ENCODE measurements at regions not wholly inside any gene's neighbourhood (a gene's known extent, or its start where the extent isn't known, plus 50 kb on each side); places are given as distances from the start of the nearest gene placed in this dataset.

DNA sequence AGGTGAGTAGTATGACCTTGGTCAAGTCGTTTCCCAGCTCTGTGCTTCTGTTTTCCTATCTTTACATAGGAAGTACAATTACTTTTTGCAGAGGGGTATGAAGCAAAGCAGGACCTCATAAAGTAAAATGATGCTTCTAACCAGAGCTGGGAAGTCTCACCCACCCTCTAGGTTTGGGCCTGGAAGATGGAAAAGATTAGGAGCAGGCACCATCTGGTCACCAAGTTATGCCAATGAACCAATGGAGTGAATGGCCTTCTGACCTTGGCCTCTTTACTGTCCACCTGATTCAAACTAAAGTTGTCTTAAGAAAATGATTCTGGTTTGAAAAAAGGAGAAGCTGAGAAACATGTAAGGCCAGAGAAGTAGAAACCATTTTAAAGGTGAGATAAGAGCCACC is 68.9 kb upstream of the CTNNBL1 start:
- Histone ChIP-seq H3K27me3 (ENCODE audit: insufficient read depth, low read depth, severe bottlenecking) (no peaks in the 10 kb centered on the region), H3K4me3 (ENCODE audit: low read depth, low read length) (no peak overlapping the region), H3K9me3 (ENCODE audit: severe bottlenecking) (no peaks in the 10 kb centered on the region), H3K36me3 (no peaks in the 10 kb centered on the region), H3K27ac (peak overlapping the region; percentile 62)
- TF ChIP-seq, protein P1, sequence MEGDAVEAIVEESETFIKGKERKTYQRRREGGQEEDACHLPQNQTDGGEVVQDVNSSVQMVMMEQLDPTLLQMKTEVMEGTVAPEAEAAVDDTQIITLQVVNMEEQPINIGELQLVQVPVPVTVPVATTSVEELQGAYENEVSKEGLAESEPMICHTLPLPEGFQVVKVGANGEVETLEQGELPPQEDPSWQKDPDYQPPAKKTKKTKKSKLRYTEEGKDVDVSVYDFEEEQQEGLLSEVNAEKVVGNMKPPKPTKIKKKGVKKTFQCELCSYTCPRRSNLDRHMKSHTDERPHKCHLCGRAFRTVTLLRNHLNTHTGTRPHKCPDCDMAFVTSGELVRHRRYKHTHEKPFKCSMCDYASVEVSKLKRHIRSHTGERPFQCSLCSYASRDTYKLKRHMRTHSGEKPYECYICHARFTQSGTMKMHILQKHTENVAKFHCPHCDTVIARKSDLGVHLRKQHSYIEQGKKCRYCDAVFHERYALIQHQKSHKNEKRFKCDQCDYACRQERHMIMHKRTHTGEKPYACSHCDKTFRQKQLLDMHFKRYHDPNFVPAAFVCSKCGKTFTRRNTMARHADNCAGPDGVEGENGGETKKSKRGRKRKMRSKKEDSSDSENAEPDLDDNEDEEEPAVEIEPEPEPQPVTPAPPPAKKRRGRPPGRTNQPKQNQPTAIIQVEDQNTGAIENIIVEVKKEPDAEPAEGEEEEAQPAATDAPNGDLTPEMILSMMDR (IDR thresholded peaks at IDR 0.05; ENCODE audit: low read depth, low read length), result no peak
- peak; percentile 46 for DNase-seq

DNA sequence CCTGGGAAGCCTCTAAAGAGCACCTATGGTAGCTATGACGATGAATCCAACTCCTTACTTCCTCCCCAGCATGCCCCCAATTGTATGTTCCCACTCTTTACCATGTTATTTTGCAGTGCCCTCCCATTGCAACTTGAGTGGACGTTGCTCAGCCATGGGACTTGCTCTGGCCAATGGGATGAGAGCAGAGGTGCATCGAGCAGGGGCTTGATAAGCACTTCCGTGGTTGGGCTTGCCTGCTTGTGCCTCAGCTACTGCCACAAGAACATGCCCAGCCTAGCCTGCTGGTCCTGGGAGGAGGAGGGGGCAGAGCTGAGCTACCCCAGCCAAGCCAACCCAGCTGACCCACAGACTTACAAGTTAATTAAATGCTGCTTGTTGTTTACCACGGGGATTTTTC is 71.1 kb upstream of the CTNNBL1 start:
- Histone ChIP-seq H3K4me3 (ENCODE audit: low read depth, low read length) (no peak overlapping the region), H3K27me3 (ENCODE audit: insufficient read depth, low read depth, severe bottlenecking) (no peaks in the 10 kb centered on the region)
- DNase-seq, result no peak

DNA sequence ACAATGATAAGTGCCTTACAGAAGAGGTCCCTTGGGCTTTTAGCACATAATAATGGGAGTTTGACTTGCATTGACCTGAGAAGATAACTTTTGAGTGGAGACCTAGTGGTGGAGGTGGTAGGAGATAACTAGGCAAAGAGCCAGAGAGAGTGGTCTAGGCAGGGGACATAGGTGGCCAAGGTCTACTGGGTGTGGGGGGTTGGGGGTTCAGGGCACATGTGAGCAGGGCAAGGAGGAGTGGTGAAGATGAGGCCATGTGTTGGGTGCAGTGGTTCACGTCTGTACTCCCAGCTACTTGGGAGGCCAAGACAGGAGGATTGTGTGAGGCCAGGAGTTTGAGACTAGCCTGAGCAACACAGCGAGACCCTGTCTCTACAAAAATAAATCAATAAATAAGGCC is 74.3 kb upstream of the CTNNBL1 start:
- Histone ChIP-seq H3K27ac (no peak overlapping the region), H3K4me3 (ENCODE audit: low read depth, low read length) (no peak overlapping the region), H3K27me3 (ENCODE audit: insufficient read depth, low read depth, severe bottlenecking) (no peaks in the 10 kb centered on the region), H3K9me3 (ENCODE audit: severe bottlenecking) (peaks cover 7% of the 10 kb centered on the region), H3K36me3 (no peaks in the 10 kb centered on the region)
- no peak for DNase-seq
- TF ChIP-seq, protein P1 (IDR thresholded peaks at IDR 0.05; ENCODE audit: low read depth, low read length), result no peak

More for the DNA sequence above, 71.1 kb upstream of the CTNNBL1 start:
- no peak overlapping the region for H3K27ac ChIP-seq
- TF ChIP-seq, protein P1 (IDR thresholded peaks at IDR 0.05; ENCODE audit: low read depth, low read length), result no peak
- H3K9me3 ChIP-seq (ENCODE audit: severe bottlenecking), result no peaks in the 10 kb centered on the region
- no peaks in the 10 kb centered on the region for H3K36me3 ChIP-seq

DNA sequence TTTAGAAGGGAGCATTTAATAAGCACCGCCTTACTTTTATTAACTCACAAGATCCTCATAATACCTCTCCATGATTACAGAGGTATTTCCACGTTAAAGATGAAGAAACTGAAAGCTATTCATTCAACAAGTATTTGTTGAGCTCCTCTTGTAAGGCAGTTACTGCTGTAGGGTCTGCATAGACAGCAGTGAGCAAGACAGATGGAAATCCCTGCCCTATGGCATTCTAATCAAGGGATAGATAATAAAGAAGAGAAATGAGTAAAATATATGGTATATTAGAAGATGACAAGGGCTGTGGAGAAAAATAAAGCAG is 77.8 kb upstream of the CTNNBL1 start:
- no peak for DNase-seq
- H3K4me3 ChIP-seq (ENCODE audit: low read depth, low read length), result no peak overlapping the region
- H3K36me3 ChIP-seq, result no peaks in the 10 kb centered on the region
- peaks cover 7% of the 10 kb centered on the region for H3K9me3 ChIP-seq (ENCODE audit: severe bottlenecking)
- H3K27ac ChIP-seq, result no peak overlapping the region
- TF ChIP-seq, protein P1 (IDR thresholded peaks at IDR 0.05; ENCODE audit: low read depth, low read length), result no peak
- H3K27me3 ChIP-seq (ENCODE audit: insufficient read depth, low read depth, severe bottlenecking), result no peaks in the 10 kb centered on the region

DNA sequence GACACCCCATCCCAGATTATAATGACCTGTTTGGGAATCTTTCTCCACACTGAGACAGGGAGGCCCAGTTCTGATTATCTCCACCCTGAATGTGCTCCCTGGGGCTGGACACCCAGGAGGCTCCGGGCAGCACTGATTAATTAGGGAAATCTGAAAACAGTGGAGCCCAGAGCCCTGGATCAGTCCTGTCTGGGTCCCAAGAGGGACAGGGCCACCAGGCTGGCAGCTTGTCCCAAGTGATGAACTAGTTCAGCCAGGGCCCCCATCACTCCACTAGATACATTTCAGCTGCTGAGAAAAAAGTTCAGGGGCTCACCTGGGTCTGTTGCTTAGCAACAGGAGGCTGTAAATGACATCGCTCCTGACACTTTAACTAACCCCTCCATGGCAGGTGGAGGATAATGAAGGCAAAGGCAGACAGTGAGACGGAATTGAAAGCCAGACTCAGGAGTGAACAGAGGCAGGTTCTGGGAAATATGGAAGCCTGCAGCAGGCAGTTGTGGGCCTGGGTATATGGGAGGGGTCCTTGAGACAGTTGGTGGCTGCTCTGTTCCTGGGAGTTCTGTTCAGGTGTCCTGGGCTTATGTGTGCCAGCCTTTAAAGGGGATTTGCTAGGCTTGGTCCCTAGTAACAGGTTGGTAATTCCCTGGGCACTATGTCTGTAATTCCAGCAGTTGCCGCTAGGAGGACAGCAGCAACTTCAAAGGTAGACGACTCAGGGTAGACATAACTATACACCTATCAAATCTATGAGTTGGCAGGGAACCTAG is 78.3 kb upstream of the CTNNBL1 start:
- Histone ChIP-seq H3K36me3 (no peaks in the 10 kb centered on the region), H3K27ac (no peak overlapping the region), H3K9me3 (ENCODE audit: severe bottlenecking) (peaks cover 7% of the 10 kb centered on the region), H3K4me3 (ENCODE audit: low read depth, low read length) (no peak overlapping the region), H3K27me3 (ENCODE audit: insufficient read depth, low read depth, severe bottlenecking) (no peaks in the 10 kb centered on the region)
- no peak for DNase-seq
- TF ChIP-seq, protein P1 (IDR thresholded peaks at IDR 0.05; ENCODE audit: low read depth, low read length), result 0 out of 2 replicates have a peak, but pooled peaks have one; percentile 24

DNA sequence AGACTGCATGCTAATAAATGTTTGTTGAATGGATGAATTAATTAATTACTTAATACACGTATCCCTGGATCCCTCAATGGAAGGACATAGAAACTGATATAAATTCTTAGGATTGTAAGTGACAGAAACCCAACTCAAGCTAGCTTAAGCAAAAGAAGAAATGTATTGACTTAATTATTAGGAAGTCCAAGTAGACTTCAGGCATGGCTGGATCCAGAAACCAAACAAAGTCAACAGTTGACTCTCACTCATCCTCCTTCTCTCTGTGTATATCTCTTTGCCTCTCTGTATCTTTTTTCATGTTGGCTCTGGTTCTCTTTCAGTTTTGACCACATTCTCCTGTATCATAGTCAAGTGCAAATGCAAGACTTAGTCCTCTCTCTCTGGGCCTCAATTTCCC is 82.0 kb upstream of the CTNNBL1 start:
- DNase-seq, result no peak
- H3K36me3 ChIP-seq, result no peaks in the 10 kb centered on the region
- TF ChIP-seq, protein P1 (IDR thresholded peaks at IDR 0.05; ENCODE audit: low read depth, low read length), result no peak
- H3K4me3 ChIP-seq (ENCODE audit: low read depth, low read length), result no peak overlapping the region
- H3K9me3 ChIP-seq (ENCODE audit: severe bottlenecking), result peaks cover 7% of the 10 kb centered on the region
- no peak overlapping the region for H3K27ac ChIP-seq
- H3K27me3 ChIP-seq (ENCODE audit: insufficient read depth, low read depth, severe bottlenecking), result no peaks in the 10 kb centered on the region
